Kidney epithelial cell (primary cell): ENCODE measurements at regions not wholly inside any gene's neighbourhood (a gene's known extent, or its start where the extent isn't known, plus 50 kb on each side); places are given as distances from the start of the nearest gene placed in this dataset.

Source experiments
- DNase-seq: peaks from one replicate; pipeline ENCODE4 v3.0.0-alpha.2; 2010; ENCODE audit warnings: low read depth
- H3K27me3 ChIP-seq: 2 replicates; pipeline ENCODE4 v1.6.0; 2011; ENCODE audit warnings: low read length; ENCODE audit not compliant: control insufficient read depth, insufficient read depth
- H3K36me3 ChIP-seq: 2 replicates; pipeline ENCODE4 v1.5.1; 2011; ENCODE audit warnings: low read length; ENCODE audit not compliant: control insufficient read depth, insufficient read depth
- H3K4me3 ChIP-seq: 2 replicates; pipeline ENCODE4 v1.5.1; 2011; ENCODE audit warnings: low read depth, mild to moderate bottlenecking, control low read depth, low read length
- TF ChIP-seq, protein P1 (sequence below): IDR thresholded peaks from 2 replicates; pipeline ENCODE4 v1.5.1; 2011; ENCODE audit warnings: mild to moderate bottlenecking, moderate library complexity, low read length, control low read depth, inconsistent platforms; ENCODE audit not compliant: insufficient read depth, poor library complexity, severe bottlenecking

DNA sequence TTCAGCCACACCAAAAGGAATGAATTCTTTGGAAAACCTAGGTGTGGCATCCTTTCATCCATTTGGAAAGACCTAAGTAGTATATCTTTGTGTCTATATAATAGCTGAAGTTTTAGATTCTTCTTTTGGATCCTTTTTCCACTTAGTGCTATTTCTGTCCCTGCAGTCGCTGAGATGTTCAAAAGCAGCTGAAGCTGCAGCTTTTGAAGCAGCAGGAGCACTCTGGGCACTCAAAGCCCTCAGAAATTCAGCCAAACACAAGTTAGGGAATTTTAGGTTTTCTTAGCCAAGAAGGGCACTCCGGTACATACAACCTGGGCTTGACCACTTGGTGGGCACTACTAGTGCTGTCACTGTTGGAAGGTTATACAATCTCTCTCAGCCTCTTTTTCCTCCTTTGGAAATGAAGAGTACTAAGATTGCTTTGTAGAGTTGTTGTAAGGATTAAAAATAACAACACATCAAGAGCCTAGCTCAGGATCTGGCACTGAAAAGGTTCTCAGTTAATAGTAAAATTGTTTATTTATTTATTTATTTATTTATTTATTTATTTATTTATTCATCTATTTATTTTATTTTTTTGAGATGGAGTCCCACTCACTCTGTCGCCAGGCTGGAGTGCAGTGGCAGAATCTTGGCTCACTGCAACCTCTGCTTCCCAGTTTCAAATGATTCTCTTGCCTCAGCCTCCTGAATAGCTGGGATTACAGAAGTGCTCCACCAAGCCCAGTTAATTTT is 71.9 kb upstream of the SLC22A16 start:
- DNase-seq: no peak
- TF ChIP-seq, protein P1, sequence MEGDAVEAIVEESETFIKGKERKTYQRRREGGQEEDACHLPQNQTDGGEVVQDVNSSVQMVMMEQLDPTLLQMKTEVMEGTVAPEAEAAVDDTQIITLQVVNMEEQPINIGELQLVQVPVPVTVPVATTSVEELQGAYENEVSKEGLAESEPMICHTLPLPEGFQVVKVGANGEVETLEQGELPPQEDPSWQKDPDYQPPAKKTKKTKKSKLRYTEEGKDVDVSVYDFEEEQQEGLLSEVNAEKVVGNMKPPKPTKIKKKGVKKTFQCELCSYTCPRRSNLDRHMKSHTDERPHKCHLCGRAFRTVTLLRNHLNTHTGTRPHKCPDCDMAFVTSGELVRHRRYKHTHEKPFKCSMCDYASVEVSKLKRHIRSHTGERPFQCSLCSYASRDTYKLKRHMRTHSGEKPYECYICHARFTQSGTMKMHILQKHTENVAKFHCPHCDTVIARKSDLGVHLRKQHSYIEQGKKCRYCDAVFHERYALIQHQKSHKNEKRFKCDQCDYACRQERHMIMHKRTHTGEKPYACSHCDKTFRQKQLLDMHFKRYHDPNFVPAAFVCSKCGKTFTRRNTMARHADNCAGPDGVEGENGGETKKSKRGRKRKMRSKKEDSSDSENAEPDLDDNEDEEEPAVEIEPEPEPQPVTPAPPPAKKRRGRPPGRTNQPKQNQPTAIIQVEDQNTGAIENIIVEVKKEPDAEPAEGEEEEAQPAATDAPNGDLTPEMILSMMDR: no peak
- H3K27me3 ChIP-seq: no peaks in the 10 kb centered on the region
- H3K4me3 ChIP-seq: no peak overlapping the region
- H3K36me3 ChIP-seq: no peaks in the 10 kb centered on the region

DNA sequence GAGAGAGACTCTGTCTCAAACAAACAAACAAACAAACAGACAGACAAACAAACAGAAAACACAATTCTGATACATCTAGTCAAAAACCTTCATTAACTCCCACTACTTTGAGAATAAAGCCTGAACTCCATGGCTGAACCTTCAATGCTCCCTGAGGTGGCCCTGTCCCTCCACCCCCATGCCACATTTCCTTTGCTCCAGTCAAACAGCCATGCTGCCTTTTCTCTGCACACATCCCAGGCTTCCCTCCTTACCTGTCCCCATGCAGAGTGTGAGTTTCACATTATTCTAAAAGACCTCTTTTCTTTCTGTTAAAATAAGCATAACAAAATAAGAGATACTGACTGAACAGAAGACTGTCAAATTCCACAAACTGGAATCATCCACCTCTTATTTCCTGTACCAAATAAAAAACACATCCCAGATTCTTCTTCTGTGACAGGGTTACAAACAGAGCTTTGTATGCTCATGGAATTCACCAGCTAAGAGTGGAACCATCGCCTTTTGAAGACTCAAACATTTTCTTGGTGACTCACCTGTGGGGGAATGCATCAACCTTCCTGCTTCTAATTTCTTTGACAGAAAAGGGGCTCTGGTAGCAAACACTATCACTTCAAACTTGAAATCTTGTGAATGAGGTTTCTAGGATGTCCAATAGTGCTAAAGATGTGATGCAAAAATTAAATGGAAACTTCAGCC is 71.0 kb upstream of the SLC22A16 start:
- Histone ChIP-seq H3K36me3 (no peaks in the 10 kb centered on the region), H3K27me3 (no peaks in the 10 kb centered on the region), H3K4me3 (no peak overlapping the region)
- DNase-seq: peak; percentile 70
- TF ChIP-seq, protein P1: no peak

- Histone ChIP-seq H3K4me3 (no peak overlapping the region), H3K27me3 (no peaks in the 10 kb centered on the region), H3K36me3 (no peaks in the 10 kb centered on the region)
- DNase-seq: no peak
- TF ChIP-seq, protein P1: no peak
Observed at GRCh38 chr6:110545081-110545872, 68.9 kb upstream of the SLC22A16 start.

DNA sequence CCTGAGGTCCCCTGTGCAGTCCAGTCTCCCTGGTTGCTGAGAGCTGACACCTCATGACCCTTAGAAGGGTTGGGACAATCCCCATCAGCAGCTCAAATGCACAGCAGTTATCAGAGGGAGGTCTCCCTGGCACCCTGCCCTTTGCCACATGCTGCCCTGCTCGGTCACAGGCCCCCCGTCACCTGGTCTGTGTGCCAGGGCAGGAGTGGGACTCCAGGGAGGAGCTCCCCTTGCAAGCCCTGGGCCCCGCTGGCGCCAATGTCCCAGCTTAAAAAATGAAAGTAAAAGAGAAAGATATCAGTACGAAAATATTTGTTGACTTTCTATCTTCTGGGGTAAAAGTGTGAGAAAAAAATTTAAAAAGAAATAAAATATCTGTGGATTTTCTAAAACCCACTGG is 68.1 kb upstream of the SLC22A16 start:
- H3K4me3 ChIP-seq: no peak overlapping the region
- H3K27me3 ChIP-seq: no peaks in the 10 kb centered on the region
- no peak for DNase-seq
- TF ChIP-seq, protein P1: no peak
- H3K36me3 ChIP-seq: no peaks in the 10 kb centered on the region

GRCh38 chr6:110543106-110543505 is 66.7 kb upstream of the SLC22A16 start:
- DNase-seq: no peak
- TF ChIP-seq, protein P1: no peak
- Histone ChIP-seq H3K4me3 (no peak overlapping the region), H3K27me3 (no peaks in the 10 kb centered on the region), H3K36me3 (no peaks in the 10 kb centered on the region)
